ENCODE measurements at regions not wholly inside any gene's neighbourhood (a gene's known extent, or its start where the extent isn't known, plus 50 kb on each side); places are given as distances from the start of the nearest gene placed in this dataset.

- FAIRE-seq, result no peak
- no peaks in the 10 kb centered on the region for H3K4me1 ChIP-seq (ENCODE audit: control insufficient read depth, extremely low read depth, insufficient read depth, low read length)
- dilution Hi-C loops (cut with MboI; ENCODE audit: extremely low pct_ligation_motif_present, low sequenced_read_pairs), result no loop called here
Observed at GRCh38 chr2:238994876-238995275, 147.0 kb downstream of the TWIST2 start.

GRCh38 chr2:238995634-238996033 is 147.7 kb downstream of the TWIST2 start:
- Histone ChIP-seq H3K4me1 (ENCODE audit: control insufficient read depth, extremely low read depth, insufficient read depth, low read length) (no peaks in the 10 kb centered on the region), H3K9me1 (ENCODE audit: control insufficient read depth, extremely low read depth, insufficient read depth, low read length) (no peaks in the 10 kb centered on the region), H3K4me2 (ENCODE audit: control insufficient read depth, extremely low read depth, insufficient read depth, low read depth, low read length) (no peak overlapping the region), H3K79me2 (ENCODE audit: control insufficient read depth, insufficient read depth, low read length) (no peaks in the 10 kb centered on the region), H3K4me3 (ENCODE audit: control insufficient read depth in 2 of 3, extremely low read depth in 1 of 3, insufficient read depth in 2 of 3, low read depth in 1 of 3, low read length in 3 of 3) (no peak overlapping the region), H3K36me3 (ENCODE audit: control insufficient read depth in 2 of 2, extremely low read depth in 1 of 2, insufficient read depth in 2 of 2, low read length in 2 of 2) (no peaks in the 10 kb centered on the region), H4K20me1 (ENCODE audit: control insufficient read depth, extremely low read depth, insufficient read depth, low read length) (no peaks in the 10 kb centered on the region), H3K27me3 (ENCODE audit: control insufficient read depth, extremely low read depth, insufficient read depth, low read length) (peaks cover 25% of the 10 kb centered on the region), H3K9me3 (ENCODE audit: control insufficient read depth, low read depth, low read length) (peaks cover 6% of the 10 kb centered on the region), H3K9ac (ENCODE audit: control insufficient read depth, extremely low read depth, insufficient read depth, low read length) (no peak overlapping the region), H3K27ac (ENCODE audit: control insufficient read depth, insufficient read depth, low read length) (no peak overlapping the region), H2AFZ (ENCODE audit: control insufficient read depth, low read length) (no peak overlapping the region)
- DNase-seq (ENCODE audit: low read depth, low spot score), result no peak
- no peak for FAIRE-seq
- dilution Hi-C loops (cut with MboI; ENCODE audit: extremely low pct_ligation_motif_present, low sequenced_read_pairs), result no loop called here
- no peak for TF ChIP-seq CTCF (optimal IDR thresholded peaks at IDR 0.05 in 1 of 3, IDR thresholded peaks at IDR 0.05 in 1 of 3, conservative IDR thresholded peaks at IDR 0.05 in 1 of 3; ENCODE audit: extremely low read depth in 1 of 3, insufficient read depth in 2 of 3, low read length in 3 of 3)
- no peak for TF ChIP-seq EZH2 (IDR thresholded peaks at IDR 0.05; ENCODE audit: low read length)

More at GRCh38 chr2:238994876-238995275, 147.0 kb downstream of the TWIST2 start:
- Histone ChIP-seq H3K4me3 (ENCODE audit: control insufficient read depth in 2 of 3, extremely low read depth in 1 of 3, insufficient read depth in 2 of 3, low read depth in 1 of 3, low read length in 3 of 3) (no peak overlapping the region), H3K27ac (ENCODE audit: control insufficient read depth, insufficient read depth, low read length) (no peak overlapping the region), H3K4me2 (ENCODE audit: control insufficient read depth, extremely low read depth, insufficient read depth, low read depth, low read length) (no peak overlapping the region), H3K9ac (ENCODE audit: control insufficient read depth, extremely low read depth, insufficient read depth, low read length) (no peak overlapping the region), H3K9me3 (ENCODE audit: control insufficient read depth, low read depth, low read length) (peaks cover 6% of the 10 kb centered on the region), H3K9me1 (ENCODE audit: control insufficient read depth, extremely low read depth, insufficient read depth, low read length) (no peaks in the 10 kb centered on the region), H3K36me3 (ENCODE audit: control insufficient read depth in 2 of 2, extremely low read depth in 1 of 2, insufficient read depth in 2 of 2, low read length in 2 of 2) (no peaks in the 10 kb centered on the region), H4K20me1 (ENCODE audit: control insufficient read depth, extremely low read depth, insufficient read depth, low read length) (no peaks in the 10 kb centered on the region), H3K27me3 (ENCODE audit: control insufficient read depth, extremely low read depth, insufficient read depth, low read length) (peaks cover 25% of the 10 kb centered on the region), H3K79me2 (ENCODE audit: control insufficient read depth, insufficient read depth, low read length) (no peaks in the 10 kb centered on the region), H2AFZ (ENCODE audit: control insufficient read depth, low read length) (no peak overlapping the region)
- no peak for DNase-seq (ENCODE audit: low read depth, low spot score)
- TF ChIP-seq EZH2 (IDR thresholded peaks at IDR 0.05; ENCODE audit: low read length) (no peak), CTCF (optimal IDR thresholded peaks at IDR 0.05 in 1 of 3, IDR thresholded peaks at IDR 0.05 in 1 of 3, conservative IDR thresholded peaks at IDR 0.05 in 1 of 3; ENCODE audit: extremely low read depth in 1 of 3, insufficient read depth in 2 of 3, low read length in 3 of 3) (no peak)

All from keratinocyte (primary cell).